ENCODE measurements at regions not wholly inside any gene's neighbourhood (a gene's known extent, or its start where the extent isn't known, plus 50 kb on each side); places are given as distances from the start of the nearest gene placed in this dataset.

DNA sequence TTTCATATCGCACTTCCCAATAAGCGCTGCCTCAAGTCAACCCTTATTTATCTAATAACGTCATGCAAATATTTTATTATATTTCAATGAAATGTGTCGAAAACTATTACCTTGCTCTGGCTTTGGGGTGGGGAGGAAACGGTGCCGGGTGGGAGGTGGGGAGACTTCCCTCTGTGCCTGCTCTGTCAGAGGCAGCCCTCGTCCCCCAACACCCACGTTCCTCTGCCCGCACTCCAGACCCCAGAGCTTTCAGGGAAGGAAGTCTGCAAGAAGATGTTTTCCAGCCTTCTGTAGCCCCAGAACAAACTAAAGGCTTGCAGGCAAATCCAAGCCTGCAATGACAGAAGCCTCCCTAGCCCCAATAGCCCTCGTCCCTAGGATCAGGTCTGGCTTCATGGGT, 235.7 kb downstream of the BUD13 start:
- peaks cover 0 to 10% (median 0%) of the 10 kb centered on the region in 4 donors for H3K9me3 ChIP-seq
- no peak overlapping the region for H3K4me3 ChIP-seq
- H3K4me1 ChIP-seq, result no peaks in the 10 kb centered on the region
- no peak overlapping the region for H3K27ac ChIP-seq
- no peak for DNase-seq (ENCODE audit: low spot score in 2 of 2)
- H3K36me3 ChIP-seq, result no peaks in the 10 kb centered on the region
- TF ChIP-seq EP300 (IDR thresholded peaks at IDR 0.05) (no peak), POLR2A (IDR thresholded peaks at IDR 0.05) (no peak)
- TF ChIP-seq, protein P1, sequence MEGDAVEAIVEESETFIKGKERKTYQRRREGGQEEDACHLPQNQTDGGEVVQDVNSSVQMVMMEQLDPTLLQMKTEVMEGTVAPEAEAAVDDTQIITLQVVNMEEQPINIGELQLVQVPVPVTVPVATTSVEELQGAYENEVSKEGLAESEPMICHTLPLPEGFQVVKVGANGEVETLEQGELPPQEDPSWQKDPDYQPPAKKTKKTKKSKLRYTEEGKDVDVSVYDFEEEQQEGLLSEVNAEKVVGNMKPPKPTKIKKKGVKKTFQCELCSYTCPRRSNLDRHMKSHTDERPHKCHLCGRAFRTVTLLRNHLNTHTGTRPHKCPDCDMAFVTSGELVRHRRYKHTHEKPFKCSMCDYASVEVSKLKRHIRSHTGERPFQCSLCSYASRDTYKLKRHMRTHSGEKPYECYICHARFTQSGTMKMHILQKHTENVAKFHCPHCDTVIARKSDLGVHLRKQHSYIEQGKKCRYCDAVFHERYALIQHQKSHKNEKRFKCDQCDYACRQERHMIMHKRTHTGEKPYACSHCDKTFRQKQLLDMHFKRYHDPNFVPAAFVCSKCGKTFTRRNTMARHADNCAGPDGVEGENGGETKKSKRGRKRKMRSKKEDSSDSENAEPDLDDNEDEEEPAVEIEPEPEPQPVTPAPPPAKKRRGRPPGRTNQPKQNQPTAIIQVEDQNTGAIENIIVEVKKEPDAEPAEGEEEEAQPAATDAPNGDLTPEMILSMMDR (IDR thresholded peaks at IDR 0.05), result no peak
- WGBS, 2 donors, result 66 to 67% methylated on average over 10 of the region's 10 CpGs
- peaks cover 0 to 19% of the 10 kb centered on the region in 2 donors for H3K27me3 ChIP-seq

GRCh38 chr11:116536416-116536815, 236.4 kb downstream of the BUD13 start:
- peaks cover 0 to 21% of the 10 kb centered on the region in 2 donors for H3K27me3 ChIP-seq
- H3K4me1 ChIP-seq, result no peaks in the 10 kb centered on the region
- no peak for DNase-seq (ENCODE audit: low spot score in 2 of 2)
- H3K4me3 ChIP-seq, result no peak overlapping the region
- 73 to 78% methylated on average over 3 of the region's 3 CpGs for WGBS, 2 donors
- H3K27ac ChIP-seq, result no peak overlapping the region
- H3K9me3 ChIP-seq, result peaks cover 0 to 10% (median 0%) of the 10 kb centered on the region in 4 donors
- H3K36me3 ChIP-seq, result no peaks in the 10 kb centered on the region
- TF ChIP-seq, protein P1 (IDR thresholded peaks at IDR 0.05), result no peak
- no peak for TF ChIP-seq EP300 (IDR thresholded peaks at IDR 0.05)
- no peak for TF ChIP-seq POLR2A (IDR thresholded peaks at IDR 0.05)

DNA sequence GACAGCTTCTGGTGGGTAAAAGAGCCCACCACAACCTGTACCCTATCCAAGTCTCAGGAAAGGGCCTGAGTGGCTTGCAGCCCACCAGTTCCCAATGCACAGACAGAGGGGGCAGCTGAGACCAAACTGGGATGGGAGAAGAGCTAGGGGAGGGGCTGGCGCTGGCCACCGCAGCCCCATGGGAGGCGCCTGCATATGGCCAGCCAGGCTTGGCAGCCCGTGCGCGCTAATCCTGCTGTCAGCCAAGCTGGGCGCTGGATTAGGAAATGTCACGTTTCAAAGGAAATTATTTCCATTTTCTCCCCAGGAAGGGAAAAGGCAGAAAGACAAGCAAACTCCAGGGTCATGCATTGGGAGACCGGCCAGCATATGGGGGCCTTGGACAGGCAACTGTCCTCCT, 236.8 kb downstream of the BUD13 start:
- TF ChIP-seq, protein P1 (IDR thresholded peaks at IDR 0.05), result no peak
- no peak for TF ChIP-seq POLR2A (IDR thresholded peaks at IDR 0.05)
- no peak for TF ChIP-seq EP300 (IDR thresholded peaks at IDR 0.05)
- Histone ChIP-seq H3K4me3 (no peak overlapping the region), H3K27ac (no peak overlapping the region), H3K36me3 (no peaks in the 10 kb centered on the region), H3K27me3 (peaks cover 0 to 23% of the 10 kb centered on the region in 2 donors), H3K4me1 (no peaks in the 10 kb centered on the region), H3K9me3 (peaks cover 0 to 11% (median 0%) of the 10 kb centered on the region in 4 donors)
- 67 to 75% methylated on average over 9 of the region's 9 CpGs for WGBS, 2 donors
- DNase-seq (ENCODE audit: low spot score in 2 of 2), result no peak

GRCh38 chr11:116535120-116535519, 237.7 kb downstream of the BUD13 start:
- H3K27me3 ChIP-seq, result peaks cover 0 to 30% of the 10 kb centered on the region in 2 donors
- DNase-seq (ENCODE audit: low spot score in 2 of 2), result no peak
- 88% methylated on average over 9 of the region's 9 CpGs for WGBS, 2 donors

GRCh38 chr11:116534270-116534975, 238.4 kb downstream of the BUD13 start:
- Histone ChIP-seq H3K27ac (no peak overlapping the region), H3K27me3 (peaks cover 0 to 34% of the 10 kb centered on the region in 2 donors), H3K4me3 (no peak overlapping the region), H3K9me3 (peaks cover 0 to 13% (median 2%) of the 10 kb centered on the region in 4 donors), H3K36me3 (no peaks in the 10 kb centered on the region), H3K4me1 (no peaks in the 10 kb centered on the region)
- 46 to 54% methylated on average over 14 of the region's 14 CpGs for WGBS, 2 donors
- TF ChIP-seq, protein P1 (IDR thresholded peaks at IDR 0.05), result no peak
- TF ChIP-seq EP300 (IDR thresholded peaks at IDR 0.05) (no peak), POLR2A (IDR thresholded peaks at IDR 0.05) (no peak)
- no peak for DNase-seq (ENCODE audit: low spot score in 2 of 2)

More at GRCh38 chr11:116535120-116535519, 237.7 kb downstream of the BUD13 start:
- no peak for TF ChIP-seq EP300 (IDR thresholded peaks at IDR 0.05)
- TF ChIP-seq, protein P1 (IDR thresholded peaks at IDR 0.05), result no peak
- no peak for TF ChIP-seq POLR2A (IDR thresholded peaks at IDR 0.05)
- Histone ChIP-seq H3K4me3 (no peak overlapping the region), H3K9me3 (peaks cover 0 to 19% (median 2%) of the 10 kb centered on the region in 4 donors), H3K27ac (no peak overlapping the region), H3K4me1 (no peaks in the 10 kb centered on the region), H3K36me3 (no peaks in the 10 kb centered on the region)
